ENCODE measurements at regions not wholly inside any gene's neighbourhood (a gene's known extent, or its start where the extent isn't known, plus 50 kb on each side); places are given as distances from the start of the nearest gene placed in this dataset.

GRCh38 chr2:215848698-215849097 lies 164.7 kb downstream of the MREG start:
- Histone ChIP-seq H3K9me3 (no peaks in the 10 kb centered on the region), H3K27ac (no peak overlapping the region), H3K36me3 (no peaks in the 10 kb centered on the region), H3K27me3 (no peaks in the 10 kb centered on the region), H3K4me1 (no peaks in the 10 kb centered on the region), H3K4me3 (no peak overlapping the region)
- TF ChIP-seq POLR2A (IDR thresholded peaks at IDR 0.05), result no peak
- no peak for TF ChIP-seq CTCF (IDR thresholded peaks at IDR 0.05)
- WGBS, 2 donors, result 83% methylated on average over 2 of the region's 2 CpGs; no CpG with 5 or more reads in 1 of the 2 donors
- no peak for DNase-seq
- intact Hi-C loops (cut with DNase I), result no loop called here

- DNase-seq, result no peak
- H3K27me3 ChIP-seq, result no peaks in the 10 kb centered on the region
- TF ChIP-seq POLR2A (IDR thresholded peaks at IDR 0.05) (no peak), CTCF (IDR thresholded peaks at IDR 0.05) (no peak)
- no peaks in the 10 kb centered on the region for H3K9me3 ChIP-seq
- WGBS, 2 donors, result 73 to 84% methylated on average over 3 of the region's 3 CpGs
- H3K4me3 ChIP-seq, result no peak overlapping the region
- no peaks in the 10 kb centered on the region for H3K4me1 ChIP-seq
- H3K27ac ChIP-seq, result no peak overlapping the region
- H3K36me3 ChIP-seq, result no peaks in the 10 kb centered on the region
- intact Hi-C loops (cut with DNase I), result no loop called here
These were observed 165.2 kb downstream of the MREG start for GRCh38 chr2:215848146-215848545.

GRCh38 chr2:215847718-215848117 lies 165.6 kb downstream of the MREG start:
- Histone ChIP-seq H3K4me1 (no peaks in the 10 kb centered on the region), H3K9me3 (no peaks in the 10 kb centered on the region), H3K27me3 (no peaks in the 10 kb centered on the region), H3K27ac (no peak overlapping the region), H3K36me3 (no peaks in the 10 kb centered on the region), H3K4me3 (no peak overlapping the region)
- intact Hi-C loops (cut with DNase I), result no loop called here
- no peak for DNase-seq
- no peak for TF ChIP-seq POLR2A (IDR thresholded peaks at IDR 0.05)
- no peak for TF ChIP-seq CTCF (IDR thresholded peaks at IDR 0.05)
- WGBS, 2 donors, result 80 to 85% methylated on average over 6 of the region's 6 CpGs

GRCh38 chr2:215847056-215847455 lies 166.3 kb downstream of the MREG start:
- WGBS, 2 donors, result 82 to 90% methylated on average over 3 of the region's 3 CpGs
- Histone ChIP-seq H3K4me1 (no peaks in the 10 kb centered on the region), H3K36me3 (no peaks in the 10 kb centered on the region), H3K4me3 (no peak overlapping the region), H3K9me3 (no peaks in the 10 kb centered on the region), H3K27me3 (no peaks in the 10 kb centered on the region), H3K27ac (no peak overlapping the region)
- TF ChIP-seq POLR2A (IDR thresholded peaks at IDR 0.05) (no peak), CTCF (IDR thresholded peaks at IDR 0.05) (no peak)
- intact Hi-C loops (cut with DNase I), result no loop called here
- DNase-seq, result no peak

GRCh38 chr2:215845839-215846586 lies 167.3 kb downstream of the MREG start:
- Histone ChIP-seq H3K36me3 (no peaks in the 10 kb centered on the region), H3K27ac (no peak overlapping the region), H3K9me3 (no peaks in the 10 kb centered on the region)

More at GRCh38 chr2:215845839-215846586, 167.3 kb downstream of the MREG start:
- intact Hi-C loops (cut with DNase I), result no loop called here
- Histone ChIP-seq H3K4me3 (no peak overlapping the region), H3K4me1 (no peaks in the 10 kb centered on the region), H3K27me3 (no peaks in the 10 kb centered on the region)
- WGBS, 2 donors, result 54 to 73% methylated on average over 8 of the region's 8 CpGs
- no peak for DNase-seq
- TF ChIP-seq POLR2A (IDR thresholded peaks at IDR 0.05) (no peak), CTCF (IDR thresholded peaks at IDR 0.05) (no peak)
